ENCODE measurements at regions not wholly inside any gene's neighbourhood (a gene's known extent, or its start where the extent isn't known, plus 50 kb on each side); places are given as distances from the start of the nearest gene placed in this dataset.
"Not testable (repeated sequence)": the region's sequence is repeated elsewhere in the genome, so short reads cannot be mapped to it uniquely, and the experiment has no call there.

GRCh38 chrX:125680366-125680765 is 360.7 kb downstream of the TEX13C start:
- H3K4me1 ChIP-seq (ENCODE audit: control insufficient read depth, low read depth, low read length) = no peaks in the 10 kb centered on the region

GRCh38 chrX:125681058-125681457 is 361.4 kb downstream of the TEX13C start:
- H3K27ac ChIP-seq (ENCODE audit: low read length) = no peak overlapping the region
- no peak overlapping the region for H3K4me3 ChIP-seq (ENCODE audit: low read length)
- H3K36me3 ChIP-seq (ENCODE audit: control insufficient read depth, low read depth, low read length) = no peaks in the 10 kb centered on the region

More at GRCh38 chrX:125680366-125680765, 360.7 kb downstream of the TEX13C start:
- no peaks in the 10 kb centered on the region for H3K27me3 ChIP-seq (ENCODE audit: control insufficient read depth, insufficient read depth, low read length)
- no peak overlapping the region for H3K27ac ChIP-seq (ENCODE audit: low read length)
- no peak overlapping the region for H3K9ac ChIP-seq (ENCODE audit: low read length)
- H3K4me3 ChIP-seq (ENCODE audit: low read length) = no peak overlapping the region
- H3K36me3 ChIP-seq (ENCODE audit: control insufficient read depth, low read depth, low read length) = no peaks in the 10 kb centered on the region
- peaks cover 28% of the 10 kb centered on the region for H3K9me3 ChIP-seq (ENCODE audit: control insufficient read depth, low read depth, low read length)

GRCh38 chrX:125681507-125681906 is 361.8 kb downstream of the TEX13C start:
- Histone ChIP-seq H3K4me3 (ENCODE audit: low read length) (no peak overlapping the region), H3K27ac (ENCODE audit: low read length) (no peak overlapping the region), H3K4me1 (ENCODE audit: control insufficient read depth, low read depth, low read length) (no peaks in the 10 kb centered on the region), H3K36me3 (ENCODE audit: control insufficient read depth, low read depth, low read length) (no peaks in the 10 kb centered on the region), H3K9me3 (ENCODE audit: control insufficient read depth, low read depth, low read length) (peaks cover 25% of the 10 kb centered on the region), H3K27me3 (ENCODE audit: control insufficient read depth, insufficient read depth, low read length) (no peaks in the 10 kb centered on the region), H3K9ac (ENCODE audit: low read length) (no peak overlapping the region)

More at GRCh38 chrX:125681058-125681457, 361.4 kb downstream of the TEX13C start:
- Histone ChIP-seq H3K4me1 (ENCODE audit: control insufficient read depth, low read depth, low read length) (no peaks in the 10 kb centered on the region), H3K27me3 (ENCODE audit: control insufficient read depth, insufficient read depth, low read length) (no peaks in the 10 kb centered on the region), H3K9me3 (ENCODE audit: control insufficient read depth, low read depth, low read length) (peaks cover 26% of the 10 kb centered on the region), H3K9ac (ENCODE audit: low read length) (no peak overlapping the region)

- not testable (repeated sequence) for H3K27ac ChIP-seq (ENCODE audit: low read length); H3K9ac ChIP-seq (ENCODE audit: low read length); H3K36me3 ChIP-seq (ENCODE audit: control insufficient read depth, low read depth, low read length); H3K4me3 ChIP-seq (ENCODE audit: low read length); H3K27me3 ChIP-seq (ENCODE audit: control insufficient read depth, insufficient read depth, low read length); H3K4me1 ChIP-seq (ENCODE audit: control insufficient read depth, low read depth, low read length)
- peaks cover 18% of the 10 kb centered on the region for H3K9me3 ChIP-seq (ENCODE audit: control insufficient read depth, low read depth, low read length)
These were observed 370.9 kb downstream of the TEX13C start for GRCh38 chrX:125690522-125690921.

GRCh38 chrX:125694171-125694570 is 374.5 kb downstream of the TEX13C start:
- H3K4me3 ChIP-seq (ENCODE audit: low read length) = no peak overlapping the region
- no peak overlapping the region for H3K9ac ChIP-seq (ENCODE audit: low read length)
- no peaks in the 10 kb centered on the region for H3K36me3 ChIP-seq (ENCODE audit: control insufficient read depth, low read depth, low read length)
- no peaks in the 10 kb centered on the region for H3K4me1 ChIP-seq (ENCODE audit: control insufficient read depth, low read depth, low read length)
- no peak overlapping the region for H3K27ac ChIP-seq (ENCODE audit: low read length)
- H3K27me3 ChIP-seq (ENCODE audit: control insufficient read depth, insufficient read depth, low read length) = no peaks in the 10 kb centered on the region
- H3K9me3 ChIP-seq (ENCODE audit: control insufficient read depth, low read depth, low read length) = peaks cover 18% of the 10 kb centered on the region

GRCh38 chrX:125709074-125709473 is 389.4 kb downstream of the TEX13C start:
- Histone ChIP-seq H3K4me3 (ENCODE audit: low read length) (no peak overlapping the region), H3K27me3 (ENCODE audit: control insufficient read depth, insufficient read depth, low read length) (no peaks in the 10 kb centered on the region), H3K4me1 (ENCODE audit: control insufficient read depth, low read depth, low read length) (no peaks in the 10 kb centered on the region), H3K9ac (ENCODE audit: low read length) (no peak overlapping the region), H3K27ac (ENCODE audit: low read length) (no peak overlapping the region), H3K9me3 (ENCODE audit: control insufficient read depth, low read depth, low read length) (peaks cover 14% of the 10 kb centered on the region), H3K36me3 (ENCODE audit: control insufficient read depth, low read depth, low read length) (no peaks in the 10 kb centered on the region)

- Histone ChIP-seq H3K27me3 (ENCODE audit: control insufficient read depth, insufficient read depth, low read length) (no peaks in the 10 kb centered on the region), H3K4me1 (ENCODE audit: control insufficient read depth, low read depth, low read length) (no peaks in the 10 kb centered on the region)
These were observed 389.9 kb downstream of the TEX13C start for GRCh38 chrX:125709532-125709931.

GRCh38 chrX:125710403-125711062 is 390.9 kb downstream of the TEX13C start:
- no peaks in the 10 kb centered on the region for H3K27me3 ChIP-seq (ENCODE audit: control insufficient read depth, insufficient read depth, low read length)
- no peaks in the 10 kb centered on the region for H3K4me1 ChIP-seq (ENCODE audit: control insufficient read depth, low read depth, low read length)

More at GRCh38 chrX:125709532-125709931, 389.9 kb downstream of the TEX13C start:
- H3K4me3 ChIP-seq (ENCODE audit: low read length) = no peak overlapping the region
- peaks cover 11% of the 10 kb centered on the region for H3K9me3 ChIP-seq (ENCODE audit: control insufficient read depth, low read depth, low read length)
- H3K27ac ChIP-seq (ENCODE audit: low read length) = no peak overlapping the region
- H3K36me3 ChIP-seq (ENCODE audit: control insufficient read depth, low read depth, low read length) = no peaks in the 10 kb centered on the region
- H3K9ac ChIP-seq (ENCODE audit: low read length) = no peak overlapping the region

GRCh38 chrX:125711103-125711502 is 391.4 kb downstream of the TEX13C start:
- no peaks in the 10 kb centered on the region for H3K27me3 ChIP-seq (ENCODE audit: control insufficient read depth, insufficient read depth, low read length)
- no peak overlapping the region for H3K4me3 ChIP-seq (ENCODE audit: low read length)
- no peaks in the 10 kb centered on the region for H3K36me3 ChIP-seq (ENCODE audit: control insufficient read depth, low read depth, low read length)
- H3K27ac ChIP-seq (ENCODE audit: low read length) = no peak overlapping the region
- H3K4me1 ChIP-seq (ENCODE audit: control insufficient read depth, low read depth, low read length) = no peaks in the 10 kb centered on the region
- H3K9ac ChIP-seq (ENCODE audit: low read length) = no peak overlapping the region
- H3K9me3 ChIP-seq (ENCODE audit: control insufficient read depth, low read depth, low read length) = peaks cover 14% of the 10 kb centered on the region

More at GRCh38 chrX:125710403-125711062, 390.9 kb downstream of the TEX13C start:
- Histone ChIP-seq H3K4me3 (ENCODE audit: low read length) (no peak overlapping the region), H3K36me3 (ENCODE audit: control insufficient read depth, low read depth, low read length) (no peaks in the 10 kb centered on the region), H3K27ac (ENCODE audit: low read length) (no peak overlapping the region), H3K9me3 (ENCODE audit: control insufficient read depth, low read depth, low read length) (peaks cover 14% of the 10 kb centered on the region), H3K9ac (ENCODE audit: low read length) (no peak overlapping the region)

GRCh38 chrX:125713633-125714032 is 394.0 kb downstream of the TEX13C start:
- Histone ChIP-seq H3K4me1 (ENCODE audit: control insufficient read depth, low read depth, low read length) (no peaks in the 10 kb centered on the region), H3K27me3 (ENCODE audit: control insufficient read depth, insufficient read depth, low read length) (no peaks in the 10 kb centered on the region), H3K9ac (ENCODE audit: low read length) (no peak overlapping the region), H3K9me3 (ENCODE audit: control insufficient read depth, low read depth, low read length) (peaks cover 15% of the 10 kb centered on the region), H3K27ac (ENCODE audit: low read length) (no peak overlapping the region), H3K36me3 (ENCODE audit: control insufficient read depth, low read depth, low read length) (no peaks in the 10 kb centered on the region), H3K4me3 (ENCODE audit: low read length) (no peak overlapping the region)

- Histone ChIP-seq H3K4me3 (ENCODE audit: low read length) (no peak overlapping the region), H3K36me3 (ENCODE audit: control insufficient read depth, low read depth, low read length) (no peaks in the 10 kb centered on the region), H3K27me3 (ENCODE audit: control insufficient read depth, insufficient read depth, low read length) (no peaks in the 10 kb centered on the region), H3K9ac (ENCODE audit: low read length) (no peak overlapping the region), H3K9me3 (ENCODE audit: control insufficient read depth, low read depth, low read length) (peaks cover 8% of the 10 kb centered on the region), H3K4me1 (ENCODE audit: control insufficient read depth, low read depth, low read length) (no peaks in the 10 kb centered on the region), H3K27ac (ENCODE audit: low read length) (no peak overlapping the region)
These were observed 407.4 kb downstream of the TEX13C start for GRCh38 chrX:125727117-125727516.

GRCh38 chrX:125736008-125736729 is 416.5 kb downstream of the TEX13C start:
- no peaks in the 10 kb centered on the region for H3K4me1 ChIP-seq (ENCODE audit: control insufficient read depth, low read depth, low read length)
- no peak overlapping the region for H3K27ac ChIP-seq (ENCODE audit: low read length)
- no peak overlapping the region for H3K4me3 ChIP-seq (ENCODE audit: low read length)
- peaks cover 14% of the 10 kb centered on the region for H3K9me3 ChIP-seq (ENCODE audit: control insufficient read depth, low read depth, low read length)
- no peaks in the 10 kb centered on the region for H3K36me3 ChIP-seq (ENCODE audit: control insufficient read depth, low read depth, low read length)
- no peak overlapping the region for H3K9ac ChIP-seq (ENCODE audit: low read length)
- no peaks in the 10 kb centered on the region for H3K27me3 ChIP-seq (ENCODE audit: control insufficient read depth, insufficient read depth, low read length)

All from iPS-18a (cell line).